ENCODE measurements at regions not wholly inside any gene's neighbourhood (a gene's known extent, or its start where the extent isn't known, plus 50 kb on each side); places are given as distances from the start of the nearest gene placed in this dataset.

DNA sequence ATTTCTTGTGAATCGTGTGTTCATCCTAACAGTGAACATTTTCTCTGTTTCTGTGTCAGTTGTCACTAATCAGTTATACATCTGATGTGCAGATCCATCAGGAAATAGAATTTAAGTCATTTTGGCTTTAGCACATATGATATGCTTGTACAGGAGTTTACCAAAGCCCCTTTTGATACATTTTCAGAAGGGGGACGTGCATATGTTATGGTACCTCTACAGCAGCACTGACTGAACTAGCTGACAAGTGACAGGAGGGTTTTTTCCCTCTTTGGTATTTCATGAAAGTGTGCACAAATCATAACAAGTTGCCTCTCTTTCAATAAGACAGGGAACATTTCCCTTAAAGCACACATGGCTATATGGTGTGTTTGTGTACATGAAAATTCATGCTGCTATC, 536.5 kb downstream of the PLCL1 start:
- no peak for TF ChIP-seq ZNF10 (tag by site-specific recombination; IDR thresholded peaks at IDR 0.05)
- TF ChIP-seq, protein P1, sequence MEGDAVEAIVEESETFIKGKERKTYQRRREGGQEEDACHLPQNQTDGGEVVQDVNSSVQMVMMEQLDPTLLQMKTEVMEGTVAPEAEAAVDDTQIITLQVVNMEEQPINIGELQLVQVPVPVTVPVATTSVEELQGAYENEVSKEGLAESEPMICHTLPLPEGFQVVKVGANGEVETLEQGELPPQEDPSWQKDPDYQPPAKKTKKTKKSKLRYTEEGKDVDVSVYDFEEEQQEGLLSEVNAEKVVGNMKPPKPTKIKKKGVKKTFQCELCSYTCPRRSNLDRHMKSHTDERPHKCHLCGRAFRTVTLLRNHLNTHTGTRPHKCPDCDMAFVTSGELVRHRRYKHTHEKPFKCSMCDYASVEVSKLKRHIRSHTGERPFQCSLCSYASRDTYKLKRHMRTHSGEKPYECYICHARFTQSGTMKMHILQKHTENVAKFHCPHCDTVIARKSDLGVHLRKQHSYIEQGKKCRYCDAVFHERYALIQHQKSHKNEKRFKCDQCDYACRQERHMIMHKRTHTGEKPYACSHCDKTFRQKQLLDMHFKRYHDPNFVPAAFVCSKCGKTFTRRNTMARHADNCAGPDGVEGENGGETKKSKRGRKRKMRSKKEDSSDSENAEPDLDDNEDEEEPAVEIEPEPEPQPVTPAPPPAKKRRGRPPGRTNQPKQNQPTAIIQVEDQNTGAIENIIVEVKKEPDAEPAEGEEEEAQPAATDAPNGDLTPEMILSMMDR (tag by site-specific recombination; IDR thresholded peaks at IDR 0.05), result no peak
- TF ChIP-seq, protein P2, sequence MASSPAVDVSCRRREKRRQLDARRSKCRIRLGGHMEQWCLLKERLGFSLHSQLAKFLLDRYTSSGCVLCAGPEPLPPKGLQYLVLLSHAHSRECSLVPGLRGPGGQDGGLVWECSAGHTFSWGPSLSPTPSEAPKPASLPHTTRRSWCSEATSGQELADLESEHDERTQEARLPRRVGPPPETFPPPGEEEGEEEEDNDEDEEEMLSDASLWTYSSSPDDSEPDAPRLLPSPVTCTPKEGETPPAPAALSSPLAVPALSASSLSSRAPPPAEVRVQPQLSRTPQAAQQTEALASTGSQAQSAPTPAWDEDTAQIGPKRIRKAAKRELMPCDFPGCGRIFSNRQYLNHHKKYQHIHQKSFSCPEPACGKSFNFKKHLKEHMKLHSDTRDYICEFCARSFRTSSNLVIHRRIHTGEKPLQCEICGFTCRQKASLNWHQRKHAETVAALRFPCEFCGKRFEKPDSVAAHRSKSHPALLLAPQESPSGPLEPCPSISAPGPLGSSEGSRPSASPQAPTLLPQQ (tag by site-specific recombination; IDR thresholded peaks at IDR 0.05), result no peak
- no peak for TF ChIP-seq ZNF16 (tag by site-specific recombination; IDR thresholded peaks at IDR 0.05; ENCODE audit: low read depth)
- TF ChIP-seq ZNF555 (tag by site-specific recombination; conservative IDR thresholded peaks at IDR 0.05), result no peak
- TF ChIP-seq MEIS1 (CRISPR knock-in tag; IDR thresholded peaks at IDR 0.05; ENCODE audit: borderline replicate concordance), result no peak
- TF ChIP-seq, protein P3, sequence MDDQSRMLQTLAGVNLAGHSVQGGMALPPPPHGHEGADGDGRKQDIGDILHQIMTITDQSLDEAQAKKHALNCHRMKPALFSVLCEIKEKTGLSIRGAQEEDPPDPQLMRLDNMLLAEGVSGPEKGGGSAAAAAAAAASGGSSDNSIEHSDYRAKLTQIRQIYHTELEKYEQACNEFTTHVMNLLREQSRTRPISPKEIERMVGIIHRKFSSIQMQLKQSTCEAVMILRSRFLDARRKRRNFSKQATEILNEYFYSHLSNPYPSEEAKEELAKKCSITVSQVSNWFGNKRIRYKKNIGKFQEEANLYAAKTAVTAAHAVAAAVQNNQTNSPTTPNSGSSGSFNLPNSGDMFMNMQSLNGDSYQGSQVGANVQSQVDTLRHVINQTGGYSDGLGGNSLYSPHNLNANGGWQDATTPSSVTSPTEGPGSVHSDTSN (CRISPR knock-in tag; IDR thresholded peaks at IDR 0.05), result no peak
